Thoracic aorta (tissue), 2 donors: ENCODE measurements at regions not wholly inside any gene's neighbourhood (a gene's known extent, or its start where the extent isn't known, plus 50 kb on each side); places are given as distances from the start of the nearest gene placed in this dataset.

Experiments
- ATAC-seq: fragments of 150-250 bp; one replicate; pipeline ENCODE4 v1.8.0; 2017; ENCODE audit warnings: low read depth; ENCODE audit not compliant: insufficient number of reproducible peaks, low FRiP score
- DNase-seq: peaks from one replicate; pipeline ENCODE4 v3.0.0-alpha.2; 2020; ENCODE audit warnings: low spot score
- H3K27ac ChIP-seq, 2 donors: fragments of 200-600 bp; sonication (generic); 1 replicate in 1 of 2; 2 replicates in 1 of 2; pipeline ENCODE4 v1.5.1; 2016; ENCODE audit warnings: mild to moderate bottlenecking in 2 of 2, moderate library complexity in 2 of 2
- H3K27me3 ChIP-seq: fragments of 200-600 bp; sonication (generic); replicated peaks from 2 replicates; pipeline ENCODE4 v1.6.0; 2016; ENCODE audit warnings: mild to moderate bottlenecking; ENCODE audit not compliant: insufficient read depth
- H3K36me3 ChIP-seq: fragments of 200-600 bp; sonication (generic); one replicate; pipeline ENCODE4 v1.5.1; 2016
- H3K4me1 ChIP-seq, 2 donors: fragments of 200-600 bp; sonication (generic); 1 replicate in 1 of 2; 2 replicates in 1 of 2; pipeline versions ENCODE4 v1.5.1 to v1.6.0; 2016; ENCODE audit warnings: low read depth in 2 of 2, mild to moderate bottlenecking in 1 of 2; ENCODE audit not compliant: control insufficient read depth in 1 of 2
- H3K4me3 ChIP-seq: fragments of 200-600 bp; sonication (generic); 2 replicates; pipeline ENCODE4 v1.5.1; 2016; ENCODE audit warnings: mild to moderate bottlenecking
- H3K9me3 ChIP-seq: fragments of 200-600 bp; sonication (generic); 2 replicates; pipeline ENCODE4 v1.5.1; 2016
- TF ChIP-seq, protein P1 (sequence below): fragments of 200-600 bp; sonication (generic); IDR thresholded peaks from one replicate; pipeline ENCODE4 v1.5.1; 2019; ENCODE audit warnings: antibody characterized with exemption

DNA sequence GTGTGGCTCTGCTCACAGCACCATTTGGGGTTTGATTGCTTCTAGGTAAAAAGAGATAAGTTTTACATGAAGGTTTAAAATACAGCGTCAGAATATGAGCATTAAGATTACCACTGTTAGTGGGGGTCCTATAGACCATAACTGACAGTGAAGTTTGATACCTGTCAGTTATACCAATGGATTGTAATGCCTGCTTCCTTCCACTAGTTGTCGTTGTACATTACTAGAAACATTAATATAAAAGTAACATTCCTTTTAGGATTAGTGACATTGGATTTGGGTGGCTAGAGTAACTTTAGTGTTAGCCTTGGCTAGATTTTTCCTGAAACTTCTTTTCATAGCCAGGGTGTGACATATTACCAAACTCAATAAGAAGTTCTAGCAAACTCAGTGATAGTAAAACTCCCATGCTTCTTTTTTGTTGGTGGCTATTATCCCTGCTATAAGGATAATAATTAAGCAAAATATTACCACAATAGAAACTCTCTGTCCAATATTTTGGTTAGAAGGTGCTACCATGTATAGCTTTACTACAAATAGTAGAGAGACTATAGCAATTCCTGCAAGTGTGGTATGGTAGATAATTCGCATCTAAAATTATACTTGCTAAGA lies 57.1 kb downstream of the FAM181B start:
- H3K4me3 ChIP-seq: no peak overlapping the region
- TF ChIP-seq, protein P1, sequence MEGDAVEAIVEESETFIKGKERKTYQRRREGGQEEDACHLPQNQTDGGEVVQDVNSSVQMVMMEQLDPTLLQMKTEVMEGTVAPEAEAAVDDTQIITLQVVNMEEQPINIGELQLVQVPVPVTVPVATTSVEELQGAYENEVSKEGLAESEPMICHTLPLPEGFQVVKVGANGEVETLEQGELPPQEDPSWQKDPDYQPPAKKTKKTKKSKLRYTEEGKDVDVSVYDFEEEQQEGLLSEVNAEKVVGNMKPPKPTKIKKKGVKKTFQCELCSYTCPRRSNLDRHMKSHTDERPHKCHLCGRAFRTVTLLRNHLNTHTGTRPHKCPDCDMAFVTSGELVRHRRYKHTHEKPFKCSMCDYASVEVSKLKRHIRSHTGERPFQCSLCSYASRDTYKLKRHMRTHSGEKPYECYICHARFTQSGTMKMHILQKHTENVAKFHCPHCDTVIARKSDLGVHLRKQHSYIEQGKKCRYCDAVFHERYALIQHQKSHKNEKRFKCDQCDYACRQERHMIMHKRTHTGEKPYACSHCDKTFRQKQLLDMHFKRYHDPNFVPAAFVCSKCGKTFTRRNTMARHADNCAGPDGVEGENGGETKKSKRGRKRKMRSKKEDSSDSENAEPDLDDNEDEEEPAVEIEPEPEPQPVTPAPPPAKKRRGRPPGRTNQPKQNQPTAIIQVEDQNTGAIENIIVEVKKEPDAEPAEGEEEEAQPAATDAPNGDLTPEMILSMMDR: no peak
- H3K27ac ChIP-seq: no peak overlapping the region
- H3K4me1 ChIP-seq: no peaks in the 10 kb centered on the region
- ATAC-seq: no peak
- H3K27me3 ChIP-seq: no peaks in the 10 kb centered on the region
- no peaks in the 10 kb centered on the region for H3K9me3 ChIP-seq
- no peaks in the 10 kb centered on the region for H3K36me3 ChIP-seq
- DNase-seq: no peak

DNA sequence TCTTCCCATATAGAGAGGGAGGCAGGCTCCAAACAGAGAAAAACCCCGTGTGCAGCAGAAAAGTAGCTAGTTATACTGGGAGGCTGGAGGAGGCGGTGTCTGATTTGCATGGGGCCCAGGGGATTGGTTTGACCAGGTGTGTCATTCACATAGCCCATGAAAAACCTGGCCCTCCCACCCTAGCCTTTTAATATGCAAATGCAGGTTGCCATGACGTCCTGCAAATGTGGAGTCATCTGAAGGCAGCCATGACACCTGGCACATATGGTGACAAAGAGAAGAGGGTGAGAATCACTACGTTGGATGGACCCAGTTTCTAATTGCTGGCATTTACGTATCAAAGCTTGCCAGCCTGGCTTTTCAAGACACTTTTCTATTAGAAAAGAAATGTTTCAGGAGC lies 57.8 kb downstream of the FAM181B start:
- no peaks in the 10 kb centered on the region for H3K9me3 ChIP-seq
- H3K27me3 ChIP-seq: no peaks in the 10 kb centered on the region
- no peak overlapping the region for H3K4me3 ChIP-seq
- TF ChIP-seq, protein P1: no peak
- no peaks in the 10 kb centered on the region for H3K4me1 ChIP-seq
- ATAC-seq (no peak), DNase-seq (no peak)
- no peaks in the 10 kb centered on the region for H3K36me3 ChIP-seq
- H3K27ac ChIP-seq: no peak overlapping the region

DNA sequence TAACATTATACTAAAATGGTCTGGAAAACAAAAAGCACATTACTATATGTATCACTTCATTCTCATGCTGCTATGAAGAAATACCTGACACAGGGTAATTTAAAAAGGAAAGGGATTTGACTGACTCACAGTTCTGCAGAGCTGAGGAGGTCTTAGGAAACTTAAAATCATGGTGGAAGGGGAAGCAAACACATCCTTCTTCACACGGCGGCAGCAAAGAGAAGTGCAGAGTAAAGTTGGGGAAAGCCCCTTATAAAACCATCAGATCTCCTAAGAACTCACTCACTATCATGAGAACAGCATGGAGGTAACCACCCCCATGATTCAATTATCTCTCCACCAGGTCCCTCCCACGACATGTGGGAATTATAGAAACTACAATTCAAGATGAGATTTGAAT lies 60.0 kb downstream of the FAM181B start:
- Histone ChIP-seq H3K9me3 (no peaks in the 10 kb centered on the region), H3K27ac (no peak overlapping the region), H3K4me3 (no peak overlapping the region), H3K27me3 (no peaks in the 10 kb centered on the region), H3K4me1 (no peaks in the 10 kb centered on the region), H3K36me3 (no peaks in the 10 kb centered on the region)
- no peak for ATAC-seq
- TF ChIP-seq, protein P1: no peak
- DNase-seq: no peak

DNA sequence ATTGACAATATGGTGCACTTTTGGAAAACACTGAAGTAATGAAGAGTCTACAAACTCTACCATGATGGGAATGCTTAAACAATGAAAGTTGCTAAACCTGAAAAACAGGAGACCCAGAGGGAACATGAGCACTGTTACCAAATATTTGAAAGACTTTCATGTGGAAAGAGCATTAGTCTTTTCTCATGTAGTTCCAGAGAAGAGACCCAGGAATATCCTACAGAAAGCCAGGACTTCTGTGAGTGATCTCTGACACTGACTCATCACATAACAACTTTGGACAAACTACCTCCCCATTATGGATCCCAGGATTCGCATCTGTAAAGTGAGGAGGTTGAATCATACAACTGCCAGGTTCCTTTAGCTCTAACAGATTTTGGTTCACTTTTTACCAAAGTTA lies 62.2 kb downstream of the FAM181B start:
- Histone ChIP-seq H3K4me1 (no peaks in the 10 kb centered on the region), H3K4me3 (no peak overlapping the region), H3K27ac (no peak overlapping the region), H3K27me3 (no peaks in the 10 kb centered on the region), H3K9me3 (no peaks in the 10 kb centered on the region), H3K36me3 (no peaks in the 10 kb centered on the region)
- TF ChIP-seq, protein P1: no peak
- ATAC-seq (no peak), DNase-seq (no peak)

DNA sequence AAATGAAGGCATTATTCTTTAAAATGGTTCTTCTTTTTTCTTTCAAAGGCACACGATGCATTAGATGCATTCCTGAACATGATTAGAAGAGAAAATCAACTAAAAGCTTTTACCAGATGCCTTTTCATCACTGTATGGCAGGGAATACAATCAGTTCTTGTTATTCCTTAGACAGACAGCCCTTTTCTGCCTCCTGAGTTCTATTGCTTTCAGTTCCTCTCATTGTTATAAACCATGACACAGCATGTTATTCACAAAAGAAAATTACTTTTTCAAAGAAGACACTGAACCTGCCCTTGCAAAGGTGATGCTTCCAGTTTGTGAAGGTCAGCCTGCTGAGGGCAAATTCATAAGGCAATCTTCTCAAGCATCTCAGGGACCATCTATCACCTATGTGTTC lies 70.1 kb downstream of the FAM181B start:
- Histone ChIP-seq H3K4me1 (no peaks in the 10 kb centered on the region), H3K9me3 (no peaks in the 10 kb centered on the region), H3K27ac (no peak overlapping the region), H3K27me3 (no peaks in the 10 kb centered on the region), H3K4me3 (no peak overlapping the region), H3K36me3 (no peaks in the 10 kb centered on the region)
- no peak for DNase-seq
- ATAC-seq: no peak
- TF ChIP-seq, protein P1: no peak
